Breast epithelium (tissue), 4 donors: ENCODE measurements at regions not wholly inside any gene's neighbourhood (a gene's known extent, or its start where the extent isn't known, plus 50 kb on each side); places are given as distances from the start of the nearest gene placed in this dataset.

ENCODE experiments used
- DNase-seq, 2 donors: peaks; one replicate each; pipeline ENCODE4 v3.0.0-alpha.2; 2019; ENCODE audit warnings: low spot score in 2 of 2
- H3K27ac ChIP-seq, 2 donors: fragments of 200-600 bp; sonication (generic) in 1 of 2; one replicate each; pipeline ENCODE4 v1.5.1; 2016 to 2019; ENCODE audit warnings: mild to moderate bottlenecking in 1 of 2
- H3K27me3 ChIP-seq, 2 donors: fragments of 200-600 bp; sonication (generic) in 1 of 2; one replicate each; pipeline versions ENCODE4 v1.5.1 to v1.6.0; 2017 to 2019; ENCODE audit warnings: control low read depth in 1 of 2, mild to moderate bottlenecking in 1 of 2
- H3K36me3 ChIP-seq: fragments of 200-600 bp; one replicate; pipeline ENCODE4 v1.5.1; 2019
- H3K4me1 ChIP-seq, 2 donors: fragments of 200-600 bp; sonication (generic); one replicate each; pipeline ENCODE4 v1.5.1; 2016 to 2019; ENCODE audit warnings: control low read depth in 1 of 2
- H3K4me3 ChIP-seq, 3 donors: fragments of 200-600 bp; sonication (generic); 1 replicate in 2 of 3; 2 replicates in 1 of 3; pipeline ENCODE4 v1.5.1; 2016 to 2019; ENCODE audit warnings: mild to moderate bottlenecking in 3 of 3, moderate library complexity in 2 of 3
- H3K9me3 ChIP-seq, 2 donors: fragments of 200-600 bp; sonication (generic) in 1 of 2; one replicate each; pipeline ENCODE4 v1.5.1; 2016 to 2019; ENCODE audit warnings: control low read depth in 1 of 2
- CTCF ChIP-seq, 3 donors: fragments of 450-650 bp; IDR thresholded peaks; one replicate each; pipeline ENCODE4 v1.5.1; 2016 to 2017; ENCODE audit warnings: antibody characterized with exemption in 3 of 3, mild to moderate bottlenecking in 3 of 3, moderate library complexity in 3 of 3
- POLR2A ChIP-seq: fragments of 450-650 bp; IDR thresholded peaks from one replicate; pipeline ENCODE4 v1.6.1; 2016; ENCODE audit warnings: antibody characterized with exemption, mild to moderate bottlenecking, moderate library complexity
- POLR2AphosphoS5 ChIP-seq, 3 donors: sonication (generic); formaldehyde crosslinking; IDR thresholded peaks; one replicate each; pipeline ENCODE4 v1.6.1; 2017; ENCODE audit warnings: antibody characterized with exemption in 3 of 3
- intact Hi-C: fragments of 100-400 bp; cut with DNase I; formaldehyde crosslinking; loops from one replicate; pipeline ENCODE4 v1.15.1; 2023; ENCODE audit warnings: low total_unique reads

GRCh38 chr3:197428952-197429351 is 126.8 kb downstream of the BDH1 start:
- H3K9me3 ChIP-seq, result no peaks in the 10 kb centered on the region
- H3K27me3 ChIP-seq, result no peaks in the 10 kb centered on the region
- no peak for DNase-seq
- intact Hi-C loops, result no loop called here
- no peaks in the 10 kb centered on the region for H3K4me1 ChIP-seq
- no peaks in the 10 kb centered on the region for H3K36me3 ChIP-seq
- peak overlapping the region in 1 of 2 donors; percentile 13 for H3K27ac ChIP-seq
- TF ChIP-seq POLR2AphosphoS5 (IDR thresholded peaks at IDR 0.05) (no peak), CTCF (IDR thresholded peaks at IDR 0.05) (no peak), POLR2A (no peak)
- no peak overlapping the region for H3K4me3 ChIP-seq

GRCh38 chr3:197428117-197428801 is 127.5 kb downstream of the BDH1 start:
- intact Hi-C loops, result no loop called here
- H3K27ac ChIP-seq, result peak overlapping the region; percentile 3 to 55
- no peak for DNase-seq

GRCh38 chr3:197427021-197427420 is 128.6 kb upstream of the DLG1 start:
- Histone ChIP-seq H3K4me3 (no peak overlapping the region), H3K9me3 (no peaks in the 10 kb centered on the region), H3K36me3 (no peaks in the 10 kb centered on the region), H3K27me3 (no peaks in the 10 kb centered on the region), H3K27ac (no peak overlapping the region), H3K4me1 (no peaks in the 10 kb centered on the region)
- TF ChIP-seq POLR2A, result no peak
- no peak for TF ChIP-seq POLR2AphosphoS5 (IDR thresholded peaks at IDR 0.05)
- no peak for TF ChIP-seq CTCF (IDR thresholded peaks at IDR 0.05)
- intact Hi-C loops, result no loop called here
- no peak for DNase-seq

More at GRCh38 chr3:197428117-197428801, 127.5 kb downstream of the BDH1 start:
- Histone ChIP-seq H3K4me1 (no peaks in the 10 kb centered on the region), H3K36me3 (no peaks in the 10 kb centered on the region), H3K4me3 (peak overlapping the region in 1 of 3 donors; percentile 13), H3K27me3 (no peaks in the 10 kb centered on the region), H3K9me3 (no peaks in the 10 kb centered on the region)
- TF ChIP-seq POLR2AphosphoS5 (IDR thresholded peaks at IDR 0.05) (no peak), POLR2A (no peak), CTCF (IDR thresholded peaks at IDR 0.05) (no peak)

- no peak for TF ChIP-seq POLR2A
- no peak for TF ChIP-seq POLR2AphosphoS5 (IDR thresholded peaks at IDR 0.05)
- TF ChIP-seq CTCF (IDR thresholded peaks at IDR 0.05), result no peak
- Histone ChIP-seq H3K4me1 (no peaks in the 10 kb centered on the region), H3K4me3 (no peak overlapping the region), H3K27ac (no peak overlapping the region), H3K9me3 (no peaks in the 10 kb centered on the region), H3K36me3 (no peaks in the 10 kb centered on the region), H3K27me3 (no peaks in the 10 kb centered on the region)
- DNase-seq, result no peak
- intact Hi-C loops, result no loop called here
These were observed 127.7 kb upstream of the DLG1 start for GRCh38 chr3:197426121-197426566.

GRCh38 chr3:197425485-197426120 is 127.2 kb upstream of the DLG1 start:
- H3K27ac ChIP-seq, result no peak overlapping the region
- intact Hi-C loops, result no loop called here
- H3K36me3 ChIP-seq, result no peaks in the 10 kb centered on the region
- H3K4me3 ChIP-seq, result no peak overlapping the region
- TF ChIP-seq POLR2A (no peak), CTCF (IDR thresholded peaks at IDR 0.05) (no peak), POLR2AphosphoS5 (IDR thresholded peaks at IDR 0.05) (no peak)
- DNase-seq, result no peak
- no peaks in the 10 kb centered on the region for H3K9me3 ChIP-seq
- no peaks in the 10 kb centered on the region for H3K4me1 ChIP-seq
- H3K27me3 ChIP-seq, result no peaks in the 10 kb centered on the region
